Activated T-helper 17 cell treated with anti-CD3 and anti-CD28 coated beads, Interleukin-2, amount 50 U/mL, for 72 hours (primary cell): ENCODE measurements at regions not wholly inside any gene's neighbourhood (a gene's known extent, or its start where the extent isn't known, plus 50 kb on each side); places are given as distances from the start of the nearest gene placed in this dataset.
"Not testable (repeated sequence)": the region's sequence is repeated elsewhere in the genome, so short reads cannot be mapped to it uniquely, and the experiment has no call there.

Experiments
- ATAC-seq: fragments of 150-1000 bp; cut with Tn5 transposase; replicated peaks from 2 replicates; pipeline ENCODE4 v1.10.0; 2021; ENCODE audit warnings: mild to moderate bottlenecking, moderate library complexity
- H3K27ac Mint-ChIP-seq: one replicate; pipeline ENCODE4 v1.8.0; 2022; ENCODE audit warnings: mixed read lengths
- H3K27me3 Mint-ChIP-seq: one replicate; pipeline ENCODE4 v1.8.0; 2022; ENCODE audit warnings: mixed read lengths
- H3K36me3 Mint-ChIP-seq: one replicate; pipeline ENCODE4 v1.8.0; 2022; ENCODE audit warnings: low read depth, mild to moderate bottlenecking, mixed read lengths
- H3K4me1 Mint-ChIP-seq: one replicate; pipeline ENCODE4 v1.8.0; 2022; ENCODE audit warnings: mixed read lengths
- H3K4me3 Mint-ChIP-seq: one replicate; pipeline ENCODE4 v1.8.0; 2022; ENCODE audit warnings: mild to moderate bottlenecking, mixed read lengths
- H3K9me3 Mint-ChIP-seq: one replicate; pipeline ENCODE4 v1.8.0; 2022; ENCODE audit warnings: mixed read lengths

- Mint-ChIP-seq H3K4me3 (no peak overlapping the region), H3K4me1 (no peaks in the 10 kb centered on the region), H3K36me3 (no peaks in the 10 kb centered on the region), H3K27ac (no peak overlapping the region), H3K27me3 (peaks cover 12% of the 10 kb centered on the region), H3K9me3 (no peaks in the 10 kb centered on the region)
- ATAC-seq, result no peak
Measured at GRCh38 chr11:79506734-79507344, 66.0 kb upstream of the TENM4 start.

- Mint-ChIP-seq H3K9me3 (no peaks in the 10 kb centered on the region), H3K27ac (no peak overlapping the region), H3K4me1 (no peaks in the 10 kb centered on the region), H3K27me3 (peaks cover 12% of the 10 kb centered on the region), H3K36me3 (no peaks in the 10 kb centered on the region), H3K4me3 (no peak overlapping the region)
- no peak for ATAC-seq
Measured at GRCh38 chr11:79506124-79506523, 65.3 kb upstream of the TENM4 start.

- no peak overlapping the region for H3K4me3 Mint-ChIP-seq
- no peak overlapping the region for H3K27ac Mint-ChIP-seq
- no peaks in the 10 kb centered on the region for H3K4me1 Mint-ChIP-seq
- no peaks in the 10 kb centered on the region for H3K9me3 Mint-ChIP-seq
- ATAC-seq, result no peak
- peaks cover 12% of the 10 kb centered on the region for H3K27me3 Mint-ChIP-seq
- no peaks in the 10 kb centered on the region for H3K36me3 Mint-ChIP-seq
Measured at GRCh38 chr11:79503028-79503427, 62.2 kb upstream of the TENM4 start.

GRCh38 chr11:79501707-79502106 lies 60.9 kb upstream of the TENM4 start:
- H3K27ac Mint-ChIP-seq, result no peak overlapping the region
- no peaks in the 10 kb centered on the region for H3K4me1 Mint-ChIP-seq
- no peak overlapping the region for H3K4me3 Mint-ChIP-seq
- no peaks in the 10 kb centered on the region for H3K36me3 Mint-ChIP-seq
- ATAC-seq, result no peak
- H3K9me3 Mint-ChIP-seq, result no peaks in the 10 kb centered on the region
- peaks cover 4% of the 10 kb centered on the region for H3K27me3 Mint-ChIP-seq

GRCh38 chr11:79499929-79500328 lies 59.1 kb upstream of the TENM4 start:
- not testable (repeated sequence) for H3K9me3 Mint-ChIP-seq, H3K4me3 Mint-ChIP-seq, H3K27ac Mint-ChIP-seq, ATAC-seq, H3K27me3 Mint-ChIP-seq, H3K4me1 Mint-ChIP-seq, H3K36me3 Mint-ChIP-seq

GRCh38 chr11:79498667-79499066 lies 57.8 kb upstream of the TENM4 start:
- Mint-ChIP-seq H3K27ac (no peak overlapping the region), H3K4me3 (no peak overlapping the region), H3K9me3 (no peaks in the 10 kb centered on the region), H3K36me3 (no peaks in the 10 kb centered on the region), H3K4me1 (no peaks in the 10 kb centered on the region), H3K27me3 (peaks cover 5% of the 10 kb centered on the region)
- no peak for ATAC-seq

GRCh38 chr11:79493555-79494171 lies 52.8 kb upstream of the TENM4 start:
- Mint-ChIP-seq H3K4me1 (no peaks in the 10 kb centered on the region), H3K36me3 (no peaks in the 10 kb centered on the region), H3K27me3 (peaks cover 9% of the 10 kb centered on the region), H3K4me3 (no peak overlapping the region), H3K9me3 (no peaks in the 10 kb centered on the region), H3K27ac (no peak overlapping the region)
- peak; percentile 38 for ATAC-seq

- Mint-ChIP-seq H3K27me3 (peaks cover 9% of the 10 kb centered on the region), H3K27ac (no peak overlapping the region), H3K4me1 (no peaks in the 10 kb centered on the region), H3K36me3 (no peaks in the 10 kb centered on the region), H3K9me3 (no peaks in the 10 kb centered on the region), H3K4me3 (no peak overlapping the region)
- ATAC-seq, result no peak
Measured at GRCh38 chr11:79492008-79492407, 51.2 kb upstream of the TENM4 start.
